ENCODE measurements at regions not wholly inside any gene's neighbourhood (a gene's known extent, or its start where the extent isn't known, plus 50 kb on each side); places are given as distances from the start of the nearest gene placed in this dataset.

GRCh38 chr15:46708226-46708625 is 1009.1 kb upstream of the SEMA6D start:
- no peak for TF ChIP-seq CTCF (IDR thresholded peaks at IDR 0.05; ENCODE audit: low read depth, low read length)

GRCh38 chr15:46709460-46710083 is 1007.7 kb upstream of the SEMA6D start:
- H3K4me3 ChIP-seq (ENCODE audit: low read depth, low read length) = no peak overlapping the region
- TF ChIP-seq CTCF (IDR thresholded peaks at IDR 0.05; ENCODE audit: low read depth, low read length) = no peak

More at GRCh38 chr15:46708226-46708625, 1009.1 kb upstream of the SEMA6D start:
- H3K4me3 ChIP-seq (ENCODE audit: low read depth, low read length) = no peak overlapping the region

- no peak overlapping the region for H3K4me3 ChIP-seq (ENCODE audit: low read depth, low read length)
- TF ChIP-seq CTCF (IDR thresholded peaks at IDR 0.05; ENCODE audit: low read depth, low read length) = no peak
These were observed 1006.8 kb upstream of the SEMA6D start for GRCh38 chr15:46710401-46710960.

- H3K4me3 ChIP-seq (ENCODE audit: low read depth, low read length) = no peak overlapping the region
- no peak for TF ChIP-seq CTCF (IDR thresholded peaks at IDR 0.05; ENCODE audit: low read depth, low read length)
These were observed 1004.3 kb upstream of the SEMA6D start for GRCh38 chr15:46713045-46713444.

GRCh38 chr15:46714950-46715349 is 1002.4 kb upstream of the SEMA6D start:
- no peak for TF ChIP-seq CTCF (IDR thresholded peaks at IDR 0.05; ENCODE audit: low read depth, low read length)

GRCh38 chr15:46723308-46723707 is 994.0 kb upstream of the SEMA6D start:
- no peak overlapping the region for H3K4me3 ChIP-seq (ENCODE audit: low read depth, low read length)
- no peak for TF ChIP-seq CTCF (IDR thresholded peaks at IDR 0.05; ENCODE audit: low read depth, low read length)

More at GRCh38 chr15:46714950-46715349, 1002.4 kb upstream of the SEMA6D start:
- H3K4me3 ChIP-seq (ENCODE audit: low read depth, low read length) = no peak overlapping the region

GRCh38 chr15:46732060-46732459 is 985.2 kb upstream of the SEMA6D start:
- no peak overlapping the region for H3K4me3 ChIP-seq (ENCODE audit: low read depth, low read length)
- TF ChIP-seq CTCF (IDR thresholded peaks at IDR 0.05; ENCODE audit: low read depth, low read length) = no peak

All from WI38 (cell line).